ENCODE measurements at regions not wholly inside any gene's neighbourhood (a gene's known extent, or its start where the extent isn't known, plus 50 kb on each side); places are given as distances from the start of the nearest gene placed in this dataset.
"Not testable (repeated sequence)": the region's sequence is repeated elsewhere in the genome, so short reads cannot be mapped to it uniquely, and the experiment has no call there.

DNA sequence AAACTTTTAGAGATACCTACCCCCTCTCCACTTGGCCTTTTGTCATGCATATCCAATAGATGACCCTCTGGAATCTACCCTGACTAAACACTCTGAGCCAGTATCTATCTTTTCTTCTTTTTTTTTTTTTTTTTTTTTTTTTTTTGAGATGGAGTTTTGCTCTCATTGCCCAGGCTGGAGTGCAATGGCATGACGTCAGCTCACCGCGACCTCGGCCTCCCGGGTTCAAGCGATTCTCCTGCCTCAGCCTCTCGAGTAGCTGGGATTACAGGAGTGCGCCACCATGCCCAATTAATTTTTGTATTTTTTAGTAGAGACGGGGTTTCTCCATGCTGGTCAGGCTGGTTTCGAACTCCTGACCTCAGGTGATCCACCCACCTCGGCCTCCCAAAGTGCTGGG lies 50.8 kb upstream of the GRIN2B start:
- DNase-seq (ENCODE audit: low spot score) = not testable (repeated sequence)

DNA sequence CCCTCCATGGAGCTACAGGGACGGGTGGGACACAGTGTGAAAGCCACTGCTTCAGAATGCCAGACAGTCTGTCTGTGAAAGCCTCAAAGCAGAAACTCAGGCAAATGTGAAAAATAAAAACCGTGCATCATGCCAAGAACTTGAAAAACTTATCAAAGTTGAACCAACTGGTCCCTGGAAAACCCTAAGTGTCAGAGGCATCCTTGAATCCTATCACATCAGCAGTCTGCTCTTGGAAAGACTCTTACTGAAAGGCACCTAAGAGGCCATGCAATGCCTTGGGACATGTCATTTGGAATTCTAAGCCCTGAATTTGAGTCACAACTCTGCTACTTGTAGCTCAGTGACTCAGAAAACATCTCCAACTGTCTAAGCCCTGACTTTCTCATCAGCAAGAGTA lies 62.4 kb upstream of the GRIN2B start:
- DNase-seq (ENCODE audit: low spot score) = no peak

DNA sequence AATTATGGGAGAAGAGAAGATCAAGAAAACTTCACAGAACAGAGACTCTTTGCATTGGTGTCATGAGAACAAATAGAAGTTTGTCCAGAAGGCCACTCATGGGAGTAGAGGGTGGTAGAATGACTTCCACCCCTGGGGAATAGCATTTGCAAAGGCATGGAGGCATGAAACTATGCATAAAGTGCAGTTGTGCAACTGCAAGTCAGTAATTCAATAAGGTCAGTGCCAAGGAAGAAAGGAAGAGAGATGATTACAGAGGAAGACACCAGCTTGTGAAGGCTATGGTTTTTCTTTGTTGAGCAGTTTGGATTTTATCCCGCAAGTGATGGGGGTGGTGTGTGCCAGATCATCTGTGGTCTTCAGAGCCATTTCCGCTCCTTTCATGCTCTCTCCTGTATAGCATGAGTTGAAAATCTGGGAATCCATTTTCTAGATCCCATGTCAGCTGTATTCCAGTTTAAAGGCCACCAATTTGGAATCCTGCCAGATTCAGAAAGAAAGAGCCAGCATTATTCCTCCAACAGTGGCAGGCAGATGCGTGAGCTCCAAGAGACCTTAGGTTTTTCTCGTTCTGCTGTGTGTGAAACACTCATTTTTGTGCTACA lies 67.6 kb upstream of the GRIN2B start:
- no peak for DNase-seq (ENCODE audit: low spot score)

DNA sequence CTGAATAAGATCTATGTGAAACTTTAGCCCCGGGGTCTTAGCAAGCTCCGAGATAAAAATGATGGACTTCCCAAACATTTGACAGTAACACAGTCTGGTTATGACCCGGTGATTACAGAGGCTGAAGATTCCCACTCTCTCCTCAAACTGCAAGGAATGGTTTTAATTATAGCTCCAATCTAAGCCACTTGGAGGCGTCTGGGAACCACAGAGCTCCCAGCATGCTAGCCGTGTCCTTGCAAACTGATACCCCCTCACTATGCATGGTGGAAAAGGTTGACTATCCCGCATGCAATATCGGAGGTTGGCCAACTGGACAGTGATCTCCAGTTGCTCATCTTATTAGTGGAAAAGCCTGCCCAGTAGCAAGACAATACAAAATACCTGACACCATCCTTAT lies 76.5 kb upstream of the GRIN2B start:
- DNase-seq (ENCODE audit: low spot score) = no peak

DNA sequence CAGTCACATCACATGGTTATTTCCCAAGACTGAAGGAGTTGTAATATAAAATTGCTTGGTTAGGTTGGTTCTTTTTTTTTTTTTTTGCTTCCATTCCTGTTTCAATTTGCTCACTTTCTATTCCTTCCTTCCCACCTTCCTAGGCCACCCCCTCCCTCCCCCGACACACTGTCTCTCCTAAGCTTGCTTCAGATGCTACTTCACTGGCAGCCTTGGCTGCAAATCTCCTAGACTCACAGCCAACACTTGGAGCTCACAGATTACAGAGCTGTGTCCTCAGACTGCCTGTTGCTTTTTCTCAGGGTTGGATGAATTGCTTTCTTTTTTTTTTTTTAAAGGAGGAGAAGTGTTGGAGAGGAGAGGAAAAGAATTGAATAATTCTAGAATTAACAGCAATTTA lies 77.3 kb upstream of the GRIN2B start:
- DNase-seq (ENCODE audit: low spot score) = no peak

DNA sequence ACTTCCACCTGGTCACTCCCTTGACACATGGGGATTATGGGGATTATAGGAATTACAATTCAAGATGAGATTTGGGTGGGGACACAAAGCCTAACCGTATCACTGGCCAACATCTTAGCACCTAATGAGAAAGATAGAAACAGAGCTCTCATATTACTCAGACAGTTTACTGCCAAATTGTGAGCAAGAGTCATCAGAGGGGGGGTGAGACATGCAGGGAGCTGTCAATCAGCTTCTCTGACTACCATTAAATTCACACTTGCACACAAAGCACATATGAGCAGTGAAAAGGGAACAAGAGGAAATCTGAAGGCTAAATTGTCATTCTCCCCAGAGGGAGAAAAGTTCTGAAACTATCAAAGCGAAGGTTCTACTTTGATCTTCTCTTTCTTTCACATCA lies 78.1 kb upstream of the GRIN2B start:
- no peak for DNase-seq (ENCODE audit: low spot score)

DNA sequence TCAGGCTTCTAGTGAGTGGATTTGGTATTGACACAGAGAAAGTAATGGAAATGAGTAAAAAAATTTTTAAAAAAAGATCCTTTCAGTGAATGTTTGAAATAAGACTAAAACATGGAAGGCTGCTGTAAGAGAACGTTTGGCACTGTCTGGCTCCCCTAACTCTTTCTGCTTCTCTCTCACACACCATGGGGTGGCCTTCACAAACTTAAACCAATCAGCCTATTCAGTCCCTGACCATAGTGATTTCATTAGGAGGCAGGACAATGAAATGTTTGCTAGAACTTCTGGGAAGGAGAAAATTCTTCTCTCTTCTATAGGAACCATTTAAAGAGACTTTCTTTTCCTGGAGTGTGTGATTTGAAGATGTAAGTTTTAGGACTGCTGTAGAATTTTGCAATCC lies 84.2 kb upstream of the GRIN2B start:
- no peak for DNase-seq (ENCODE audit: low spot score)

DNA sequence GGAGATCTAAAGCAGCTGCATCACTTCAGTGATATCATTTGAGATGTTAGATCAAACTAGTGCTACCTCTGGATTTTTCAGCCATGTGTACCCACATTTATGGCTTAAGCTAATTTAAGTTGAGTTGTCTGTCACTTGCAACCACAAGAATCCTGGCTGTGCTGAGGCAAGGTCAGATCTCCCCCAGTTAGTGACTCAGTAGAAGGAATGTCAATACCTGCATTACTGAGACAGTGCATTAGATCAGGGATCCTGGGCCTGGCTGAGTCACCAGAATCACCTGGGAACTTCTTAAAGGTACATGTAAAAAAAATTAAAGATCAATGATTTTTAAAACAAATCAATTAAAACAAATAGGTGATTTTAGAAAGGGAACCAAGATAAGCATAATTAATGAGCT lies 84.6 kb upstream of the GRIN2B start:
- no peak for DNase-seq (ENCODE audit: low spot score)

DNA sequence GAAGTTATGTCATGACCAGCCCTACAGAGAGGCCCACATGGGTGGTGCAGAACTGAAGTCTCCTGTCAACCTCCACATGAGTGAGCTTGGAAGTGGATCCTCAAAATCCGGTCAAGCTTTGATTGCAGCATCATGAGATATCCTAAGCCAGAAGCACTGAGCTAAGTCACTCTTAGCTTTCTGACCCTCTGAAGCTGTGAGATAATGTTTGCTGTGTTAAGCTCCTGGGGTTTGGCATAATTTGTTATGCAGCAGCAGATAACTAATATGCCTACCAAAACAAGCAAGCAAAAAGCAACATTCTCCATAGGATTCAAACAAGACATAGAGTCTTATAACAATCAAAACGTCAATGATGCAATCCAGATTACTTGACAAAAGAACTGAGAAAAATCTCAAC lies 87.6 kb upstream of the GRIN2B start:
- DNase-seq (ENCODE audit: low spot score) = no peak

DNA sequence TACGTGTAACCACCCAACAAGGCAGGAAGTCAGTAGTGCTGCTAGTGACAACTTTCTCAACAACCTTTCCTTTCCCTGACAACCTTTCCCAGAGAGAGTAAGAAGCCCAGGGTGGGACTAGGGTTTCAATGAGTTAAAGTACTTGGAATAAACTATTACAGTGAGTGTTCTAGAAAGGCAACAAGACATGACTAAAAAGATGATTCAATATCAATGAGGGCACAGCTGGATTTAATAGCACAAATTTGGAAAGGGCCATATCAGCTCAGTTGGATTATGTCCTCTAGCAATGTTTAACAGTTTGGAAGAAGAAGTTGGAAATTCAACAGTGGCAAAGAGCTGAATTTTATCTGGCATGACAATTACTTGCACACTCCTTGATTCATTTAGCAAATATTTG lies 90.4 kb upstream of the GRIN2B start:
- DNase-seq (ENCODE audit: low spot score) = no peak

DNA sequence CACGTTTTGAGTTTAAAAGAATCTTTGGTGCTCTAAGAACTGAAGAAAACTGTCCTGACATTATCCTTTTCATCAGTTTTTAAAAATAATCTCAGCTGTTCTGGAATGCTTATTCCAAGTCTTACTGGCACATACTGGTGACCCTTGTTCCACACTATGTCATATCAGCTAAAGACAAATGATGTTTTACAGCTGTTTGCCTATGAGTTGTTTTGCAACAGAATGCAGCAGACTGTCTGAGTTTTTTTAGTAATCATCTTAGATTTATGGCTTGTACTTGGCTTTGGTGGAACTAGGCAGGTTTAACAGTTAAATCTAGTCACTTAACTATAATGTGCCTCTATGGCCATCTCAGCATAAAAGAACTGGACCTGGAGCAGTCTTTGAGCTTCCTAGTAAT lies 91.6 kb upstream of the GRIN2B start:
- DNase-seq (ENCODE audit: low spot score) = no peak

DNA sequence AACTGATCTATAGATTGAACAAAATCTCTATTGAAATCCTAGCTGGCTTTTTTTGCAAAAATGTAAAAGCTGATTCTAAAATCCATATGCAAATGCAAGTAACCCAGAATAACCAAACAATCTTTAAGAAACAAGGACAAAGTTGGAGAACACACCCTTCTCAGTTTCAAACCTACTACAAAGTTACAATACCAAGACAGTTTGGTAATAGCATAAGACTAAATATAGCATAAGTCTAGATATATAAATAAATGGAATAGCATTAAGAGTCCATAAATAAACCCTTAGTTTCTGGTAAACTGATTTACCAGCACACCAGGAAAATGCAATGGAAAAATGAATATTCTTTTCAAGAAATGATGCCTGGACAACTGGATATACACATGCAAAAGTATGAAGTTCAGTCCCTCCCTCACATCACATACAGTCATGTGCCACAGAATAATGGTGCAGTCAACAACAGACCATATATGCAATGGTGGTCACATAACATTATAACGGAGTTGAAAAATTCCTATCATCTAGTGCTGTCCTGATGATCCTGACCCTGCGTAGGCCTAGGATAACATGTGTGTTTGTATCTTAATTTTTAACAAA lies 94.5 kb upstream of the GRIN2B start:
- DNase-seq (ENCODE audit: low spot score) = no peak

DNA sequence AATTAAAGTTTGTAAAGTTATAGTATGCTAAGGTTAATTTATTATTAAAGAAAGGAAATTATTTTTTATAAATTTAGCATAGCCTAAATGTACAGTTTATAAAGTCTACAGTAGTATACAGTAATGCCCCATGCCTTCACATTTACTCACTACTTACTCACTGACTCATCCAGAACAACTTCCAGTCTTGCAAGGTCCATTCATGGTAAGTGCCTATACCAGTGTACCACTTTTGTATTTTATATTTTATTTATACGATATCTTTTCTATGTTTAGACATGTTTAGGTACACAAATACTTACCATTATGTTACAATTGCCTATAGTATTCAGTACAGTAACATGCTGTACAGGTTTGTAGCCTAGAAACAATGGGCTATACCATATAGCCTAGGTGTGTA lies 95.1 kb upstream of the GRIN2B start:
- no peak for DNase-seq (ENCODE audit: low spot score)

DNA sequence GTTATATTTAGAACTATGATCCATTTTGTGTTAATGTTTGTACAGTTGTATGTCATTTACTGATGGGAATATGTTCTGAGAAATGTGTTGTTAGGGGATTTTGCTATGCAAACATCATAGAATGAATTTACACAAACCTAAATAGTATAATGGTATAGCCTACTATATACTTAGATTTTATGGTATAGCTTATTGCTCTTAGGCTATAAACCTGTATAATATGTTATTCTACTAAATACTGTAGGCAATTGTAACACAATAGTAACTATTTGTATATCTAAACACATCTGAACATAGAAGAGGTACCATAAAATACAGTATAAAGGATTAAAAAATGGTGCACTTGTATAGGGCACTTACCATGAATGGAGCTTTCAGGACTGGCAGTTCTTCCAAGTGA lies 105.4 kb upstream of the GRIN2B start:
- no peak for DNase-seq (ENCODE audit: low spot score)

DNA sequence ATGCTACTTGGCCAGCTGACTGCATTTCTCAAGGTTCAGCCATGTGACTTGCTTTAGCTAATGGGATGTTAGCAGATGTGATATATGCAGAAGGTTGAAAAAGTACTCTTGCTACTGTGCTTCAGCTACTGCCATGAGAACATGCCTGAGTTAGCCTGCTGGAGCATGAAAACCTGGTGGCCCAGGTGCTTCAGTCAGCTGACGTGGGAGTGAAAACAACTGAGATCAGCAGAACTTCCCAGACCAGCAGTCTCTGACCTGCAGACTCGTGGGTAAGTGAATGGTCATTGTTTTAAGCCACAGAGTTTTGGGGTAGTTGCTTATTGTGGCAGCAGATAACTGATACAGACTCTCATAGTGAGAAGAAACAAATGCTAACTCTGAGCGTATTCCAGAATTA lies 118.6 kb upstream of the GRIN2B start:
- DNase-seq (ENCODE audit: low spot score) = no peak

DNA sequence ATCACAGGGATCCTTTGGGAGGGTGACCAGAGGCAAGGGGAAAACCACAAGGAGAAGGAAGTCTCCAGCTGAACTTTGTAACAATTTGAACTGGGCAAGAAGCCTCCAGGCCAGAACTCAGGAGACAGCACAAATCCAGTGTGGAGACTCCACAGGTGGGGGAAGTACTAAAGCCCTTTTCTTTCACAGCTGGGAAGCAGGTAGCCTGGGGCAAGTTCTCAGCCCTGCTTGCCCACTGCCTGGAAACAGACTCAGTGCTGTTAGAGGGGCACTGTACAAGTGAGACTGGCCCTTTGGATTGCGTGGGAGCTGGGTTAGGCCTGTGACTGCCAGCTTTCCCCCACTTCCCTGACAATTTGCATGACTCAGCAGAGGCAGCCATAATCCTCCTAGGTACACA lies 120.2 kb upstream of the GRIN2B start:
- DNase-seq (ENCODE audit: low spot score) = not testable (repeated sequence)

DNA sequence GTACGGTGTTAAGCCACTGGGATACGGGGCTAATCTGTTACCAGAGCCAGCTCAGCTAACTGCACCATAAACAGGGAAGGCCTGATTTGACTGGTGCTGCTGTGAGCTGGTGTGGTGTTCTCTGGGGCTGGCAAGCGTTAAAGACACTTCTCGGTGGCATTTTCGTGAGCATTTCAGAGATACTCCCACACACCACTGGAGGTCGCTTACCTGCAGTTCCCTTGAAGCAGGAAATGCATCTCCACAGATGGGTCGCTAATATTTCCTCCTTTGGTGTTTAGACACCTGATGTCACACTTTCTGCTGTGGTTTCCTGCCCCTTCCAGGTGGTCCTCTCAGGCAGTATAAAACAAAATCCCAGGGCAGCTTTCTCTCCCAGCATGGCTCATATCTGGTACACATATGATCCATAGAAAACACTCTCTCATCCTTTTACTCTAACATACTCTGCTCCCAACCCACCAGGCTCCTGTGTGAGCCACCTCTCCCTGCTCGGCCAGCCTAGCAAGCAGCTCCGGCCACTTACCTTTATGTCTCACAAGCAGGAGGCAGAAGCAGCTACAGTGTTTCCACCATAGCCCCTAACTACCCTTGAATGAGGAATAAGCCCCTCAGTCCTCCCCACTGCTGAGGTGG lies 129.9 kb upstream of the GRIN2B start:
- DNase-seq (ENCODE audit: low spot score) = no peak

DNA sequence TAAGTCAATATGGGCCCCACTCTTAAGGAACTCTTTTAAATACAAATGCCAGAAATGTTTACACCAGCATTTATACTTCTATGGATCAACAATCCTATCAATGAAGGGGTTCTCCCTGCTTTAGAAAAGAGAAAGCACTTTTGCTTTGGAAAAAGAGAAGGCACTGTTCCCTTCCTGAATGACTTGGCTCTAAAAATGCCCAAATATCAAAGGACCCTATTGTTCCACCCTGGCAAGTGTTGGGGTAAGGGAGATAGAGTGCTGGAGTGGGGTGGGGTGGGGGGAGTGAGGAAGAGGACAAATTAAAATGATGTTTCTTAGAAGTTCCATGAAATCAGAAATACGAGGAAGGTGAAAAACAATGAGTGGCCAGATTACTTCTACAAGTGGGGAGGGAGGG lies 131.6 kb upstream of the GRIN2B start:
- DNase-seq (ENCODE audit: low spot score) = no peak

DNA sequence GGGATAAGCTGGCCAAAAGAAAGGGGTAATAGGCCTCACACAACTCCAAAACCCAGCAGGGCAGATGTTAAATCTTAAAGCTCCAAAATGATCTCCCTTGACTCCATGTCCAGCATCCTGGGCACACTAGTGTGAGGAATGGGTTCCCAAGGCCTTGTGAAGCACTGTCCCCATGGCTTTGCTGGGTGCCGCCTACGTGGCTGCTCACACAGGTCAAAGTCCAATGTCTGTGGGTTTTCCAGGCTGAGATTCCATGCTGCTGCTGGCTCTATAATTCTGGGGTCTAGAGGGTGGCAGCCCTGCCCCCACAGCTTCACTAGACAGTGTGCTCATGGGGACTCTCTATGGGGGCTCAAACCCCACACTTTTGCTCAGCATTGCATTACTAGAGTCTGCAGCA lies 145.3 kb upstream of the GRIN2B start:
- DNase-seq (ENCODE audit: low spot score) = no peak

DNA sequence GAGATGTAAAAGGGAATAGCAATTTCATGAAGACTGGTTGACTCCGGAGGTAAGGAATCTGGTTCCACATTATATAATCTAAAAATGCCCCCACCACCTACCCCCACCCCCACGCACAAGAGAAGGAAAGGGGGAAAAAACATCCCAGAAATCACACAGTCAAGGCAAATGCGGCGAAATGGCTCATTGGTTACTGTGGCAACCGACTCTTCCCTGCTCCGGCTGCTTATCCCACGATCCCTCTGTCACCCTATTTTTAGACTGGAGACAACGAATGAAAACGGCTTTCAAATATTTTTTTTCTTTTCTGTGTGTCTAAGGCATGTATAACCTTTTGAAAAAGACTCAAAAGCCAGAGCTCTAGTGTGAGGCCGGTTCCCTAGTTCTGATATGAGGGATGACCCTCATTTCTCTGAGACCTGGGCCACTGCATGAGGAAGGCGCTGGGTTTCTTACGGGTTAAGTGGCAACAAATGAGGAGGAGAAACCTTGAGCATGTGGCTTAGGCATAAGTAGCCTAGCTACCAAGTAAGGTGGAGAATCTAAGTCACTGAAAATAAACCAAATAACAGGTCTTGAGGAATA lies 148.3 kb upstream of the GRIN2B start:
- no peak for DNase-seq (ENCODE audit: low spot score)

DNA sequence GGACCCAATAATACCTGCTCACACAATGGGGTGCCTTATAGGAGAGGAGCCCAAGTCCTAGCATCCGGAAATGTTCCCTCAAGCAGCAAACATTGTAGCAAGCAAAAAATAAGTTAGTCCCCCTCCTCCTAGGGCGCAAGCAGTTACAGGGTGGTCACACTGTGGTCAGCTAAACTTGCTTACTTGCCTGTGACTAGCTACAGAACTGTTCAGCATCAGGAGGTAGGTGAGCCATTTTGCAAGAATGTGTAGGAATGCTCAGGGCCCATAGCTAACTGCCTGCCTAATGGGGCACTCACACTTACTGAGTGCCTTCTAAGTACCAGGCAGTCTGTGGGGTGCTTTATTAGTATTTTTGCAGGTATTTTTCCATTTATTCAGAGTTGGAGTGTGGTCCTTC lies 154.6 kb upstream of the GRIN2B start:
- no peak for DNase-seq (ENCODE audit: low spot score)

DNA sequence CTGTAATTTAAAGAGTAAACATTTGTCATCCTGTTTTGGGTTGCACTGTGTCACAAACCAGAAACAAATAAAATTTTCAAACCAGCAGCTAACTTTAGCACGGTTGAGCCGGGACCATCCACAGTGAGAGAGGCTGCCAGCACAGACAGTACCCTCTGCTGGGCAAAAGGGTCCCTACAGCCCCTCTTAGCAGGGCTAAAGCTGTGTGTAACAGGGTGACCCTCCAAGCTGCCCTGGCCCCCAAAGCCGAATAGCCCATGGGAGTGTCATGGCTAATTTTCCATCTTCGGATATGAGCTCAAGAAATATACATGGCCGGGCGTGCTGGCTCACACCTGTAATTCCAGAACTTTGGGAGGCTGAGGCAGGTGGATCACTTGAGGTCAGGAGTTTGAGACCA lies 157.1 kb upstream of the GRIN2B start:
- no peak for DNase-seq (ENCODE audit: low spot score)

DNA sequence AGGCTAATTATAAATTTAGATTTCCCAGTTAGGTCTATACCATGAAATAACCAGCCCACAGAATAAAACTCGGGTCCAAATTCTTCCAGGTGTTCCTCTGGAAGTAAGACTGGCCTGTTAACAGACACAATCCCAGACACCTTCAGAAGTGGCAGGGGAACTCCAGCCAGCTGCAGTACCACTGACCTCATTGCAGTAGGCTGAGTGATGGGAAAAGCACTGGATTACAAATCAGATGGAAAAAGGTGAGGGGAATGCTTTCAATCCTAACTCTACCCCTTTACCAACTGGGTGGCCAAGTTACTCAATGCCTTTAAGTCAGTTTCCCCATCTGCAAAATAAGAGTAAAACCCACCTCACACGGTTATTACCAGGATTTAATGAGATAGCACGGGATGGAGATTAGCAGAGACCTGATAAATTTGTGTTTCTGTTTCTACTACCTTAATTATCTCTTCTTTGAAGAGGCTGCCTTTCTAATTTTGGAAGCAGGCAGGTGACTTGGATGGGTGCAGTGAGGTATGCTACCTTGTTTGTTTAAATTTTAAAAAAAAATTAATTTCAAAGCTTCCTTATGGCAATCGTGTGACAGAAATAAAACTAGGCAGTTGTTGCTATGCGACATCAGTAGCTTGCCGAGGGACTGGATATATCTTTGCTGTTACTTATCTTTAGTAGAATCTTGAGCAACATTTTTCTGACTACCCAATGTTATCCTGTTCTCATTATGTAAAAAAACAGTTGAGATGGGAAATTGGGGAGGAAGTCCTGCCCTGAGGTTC lies 167.3 kb upstream of the GRIN2B start:
- DNase-seq (ENCODE audit: low spot score) = no peak

Data from AG08396 (cell line).